Stimulated activated CD4-positive, alpha-beta T cell treated with anti-CD3 and anti-CD28 coated beads, Interleukin-1b, Interleukin-23, amount 100 ng/mL, for 1 hour (primary cell): ENCODE measurements at regions not wholly inside any gene's neighbourhood (a gene's known extent, or its start where the extent isn't known, plus 50 kb on each side); places are given as distances from the start of the nearest gene placed in this dataset.

ENCODE experiments used
- DNase-seq, 2 donors: peaks; one replicate each; pipeline ENCODE4 v3.0.0-alpha.2; 2020; ENCODE audit warnings: low read depth in 2 of 2

DNA sequence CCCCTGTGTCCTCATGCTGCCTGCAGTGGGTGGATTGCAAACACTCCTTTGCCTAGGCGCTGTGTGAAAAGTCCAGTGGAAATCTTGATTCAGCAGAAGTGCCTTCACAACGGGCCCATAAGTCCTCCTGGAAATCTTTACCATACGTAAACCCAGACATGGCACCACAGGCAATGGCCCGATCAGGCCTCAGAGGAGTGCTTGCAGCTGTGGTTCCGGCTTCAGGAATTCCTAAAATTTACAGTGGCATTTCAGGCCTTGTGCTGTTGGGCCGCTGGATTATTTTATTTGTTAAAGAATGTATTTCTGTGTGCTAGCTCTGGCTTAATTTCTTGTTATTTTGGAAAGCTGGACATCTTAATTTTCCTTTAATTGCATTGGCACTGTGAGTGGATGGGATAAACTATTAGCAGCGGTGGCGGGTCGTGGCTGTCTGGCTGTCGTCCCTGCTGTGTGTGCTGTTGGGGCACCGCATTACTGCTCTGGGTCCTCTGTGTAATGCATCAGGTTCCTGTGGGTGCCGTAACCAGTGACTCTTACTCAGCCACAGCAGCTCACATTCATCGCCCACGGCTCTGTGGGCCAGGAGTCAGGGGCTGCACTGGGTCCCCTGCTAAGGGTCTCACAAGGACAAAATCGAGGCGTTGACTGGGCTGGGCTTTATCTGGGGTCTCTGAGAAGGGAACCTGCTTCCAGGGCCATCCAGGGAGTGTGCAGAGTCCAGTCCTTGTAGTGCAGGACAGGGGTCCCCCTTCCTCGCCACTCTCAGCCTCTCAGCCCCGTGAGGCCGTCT, 73.1 kb downstream of the RTP5 start:
- no peak for DNase-seq

DNA sequence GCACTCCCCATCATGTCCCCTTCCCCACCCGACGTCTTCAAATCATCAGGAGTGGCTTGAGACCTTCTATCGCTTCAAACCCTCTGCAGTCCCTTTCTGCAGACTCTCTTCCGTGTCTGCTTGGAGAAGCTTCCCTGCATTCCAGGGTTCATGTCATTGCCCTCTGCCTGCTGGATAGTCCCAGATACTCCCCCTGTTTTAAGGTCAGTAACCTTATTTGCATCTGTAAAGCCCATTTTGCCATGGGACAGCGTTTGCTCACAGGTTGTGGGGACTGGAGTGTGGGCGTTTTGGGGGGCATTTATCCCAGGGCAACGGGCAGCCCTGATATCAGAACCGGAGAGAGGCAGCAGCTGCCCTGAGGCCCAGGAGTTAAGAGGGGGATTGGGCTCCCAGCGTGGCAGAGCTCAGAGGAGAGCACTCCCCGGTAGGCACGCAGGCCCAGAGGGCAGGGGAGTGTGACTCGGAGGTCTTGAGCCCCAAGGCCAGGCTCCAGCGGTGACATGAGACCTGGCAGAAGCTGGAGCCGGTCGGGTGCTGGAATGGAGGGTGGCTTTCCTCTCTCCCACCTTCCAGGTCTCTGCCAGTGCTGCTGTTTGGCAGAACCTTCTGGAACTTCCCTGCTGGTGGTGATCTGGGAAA, 73.8 kb downstream of the RTP5 start:
- no peak for DNase-seq

DNA sequence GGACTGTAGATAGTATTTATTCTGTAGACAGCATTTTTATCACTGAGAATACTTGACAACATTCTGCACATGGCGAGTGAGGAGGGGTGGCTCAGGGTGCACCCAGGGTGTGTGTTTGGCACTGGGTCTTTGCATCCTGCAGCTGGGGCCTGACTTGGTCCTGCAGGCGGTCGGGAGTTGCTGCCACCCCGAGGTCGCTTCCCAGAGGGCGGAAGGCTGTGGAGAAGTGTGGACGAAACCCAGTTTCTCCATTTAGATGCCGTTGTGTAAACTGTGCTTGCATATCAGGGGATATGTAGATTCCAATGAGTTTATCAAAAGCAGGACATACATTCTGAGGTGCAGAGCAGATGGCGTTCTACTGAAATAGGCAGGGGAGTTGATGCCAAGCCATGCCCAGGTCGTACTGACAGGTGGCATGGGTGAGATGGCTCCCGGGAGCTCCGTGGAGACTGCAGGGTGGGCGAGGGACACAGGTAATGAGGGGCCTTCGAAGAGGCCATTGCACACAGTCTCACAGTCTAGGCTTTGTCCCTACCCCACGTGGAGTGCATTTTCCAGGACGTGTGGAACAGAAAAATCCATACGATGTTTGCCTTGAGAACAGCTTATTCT, 74.5 kb downstream of the RTP5 start:
- DNase-seq, result no peak

DNA sequence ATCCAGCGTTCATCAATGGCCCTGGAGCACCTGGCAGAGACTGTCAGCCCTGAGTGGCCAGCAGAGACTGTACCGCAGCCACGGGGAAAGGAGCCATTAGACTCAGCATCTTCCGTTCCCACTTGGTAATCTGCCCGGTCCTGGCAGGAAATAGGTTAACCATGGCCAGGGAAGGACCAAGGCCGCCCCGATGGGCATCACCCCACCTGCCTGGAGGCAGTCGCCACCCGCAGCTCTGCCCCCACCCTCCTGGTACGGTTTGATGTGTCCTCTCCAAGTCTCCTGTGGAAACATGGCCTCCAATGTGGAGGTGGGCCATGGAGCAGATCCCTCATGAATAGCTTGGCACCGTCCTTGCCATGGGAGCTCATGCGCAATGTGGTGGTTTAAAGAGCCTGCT, 75.3 kb downstream of the RTP5 start:
- DNase-seq, result no peak

DNA sequence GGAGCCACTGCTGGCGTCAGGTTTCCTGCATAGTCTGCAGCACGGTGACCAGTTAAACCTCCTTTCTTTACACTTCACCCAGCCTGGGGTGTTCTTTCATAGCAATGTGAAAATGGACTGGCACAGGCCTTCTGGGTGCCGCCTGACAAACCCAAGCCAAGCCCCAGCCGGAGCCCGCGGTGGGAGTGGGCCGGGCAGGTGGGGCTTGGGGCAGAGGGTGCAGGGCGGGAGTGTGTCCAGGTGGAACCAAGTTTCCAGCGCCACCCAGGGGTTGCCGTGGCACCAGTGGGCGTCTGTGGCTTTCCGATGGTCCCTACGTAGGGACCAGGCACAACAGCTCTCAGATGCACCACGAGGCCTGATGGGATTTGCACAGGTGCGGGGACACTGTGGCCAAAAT, 75.8 kb downstream of the RTP5 start:
- no peak for DNase-seq

DNA sequence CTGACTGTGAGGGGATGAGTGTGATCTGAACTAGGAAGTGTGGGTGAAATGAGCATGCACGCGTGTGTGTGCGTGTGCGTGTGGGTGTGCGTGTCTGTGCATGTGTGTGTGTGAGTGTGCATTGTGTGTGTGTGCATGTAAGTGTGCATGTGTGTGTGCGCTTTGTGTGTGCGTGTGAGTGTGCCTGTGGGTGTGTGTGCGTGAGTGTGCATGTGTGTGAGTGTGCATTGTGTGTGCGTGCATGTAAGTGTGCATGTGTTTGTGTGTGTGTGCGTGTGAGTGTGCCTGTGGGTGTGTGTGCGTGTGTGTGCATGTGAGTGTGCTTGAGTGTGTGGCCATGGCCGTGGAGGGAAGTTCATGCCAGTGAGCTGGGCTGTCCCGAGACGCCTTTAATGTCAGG, 76.3 kb downstream of the RTP5 start:
- no peak for DNase-seq

DNA sequence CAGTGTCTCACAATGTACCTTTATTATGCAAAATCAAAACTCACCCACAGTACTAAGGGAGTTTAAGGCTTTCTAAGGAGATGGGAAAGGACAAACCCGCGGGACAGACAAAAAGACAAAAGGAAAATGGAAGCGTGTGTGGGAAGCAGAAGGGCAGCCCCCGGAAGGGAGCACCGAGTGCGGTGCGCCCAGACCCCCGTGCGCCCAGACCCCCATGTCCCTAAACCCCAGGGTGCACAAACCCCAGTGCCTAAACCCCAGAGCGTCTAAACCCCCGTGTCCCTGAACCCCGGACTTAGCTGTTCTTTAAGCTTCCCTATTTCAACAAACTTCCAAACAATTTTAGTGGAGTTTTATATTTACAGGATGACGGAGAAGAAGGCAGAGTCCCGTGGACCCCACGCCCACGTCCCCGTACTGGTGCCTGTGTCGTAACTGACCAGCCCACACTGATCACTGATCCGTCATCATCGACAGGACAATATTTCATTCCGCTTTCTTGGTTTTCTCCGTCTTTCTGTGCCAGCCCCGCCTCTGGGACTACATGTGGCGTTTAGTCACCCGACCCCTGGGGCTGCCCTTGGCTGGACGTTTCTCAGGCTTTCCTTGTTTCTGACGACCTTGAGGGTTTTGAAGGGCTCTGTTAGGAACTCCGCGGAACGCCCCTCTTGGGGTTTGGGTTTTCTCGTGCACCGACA, 76.9 kb downstream of the RTP5 start:
- no peak for DNase-seq

DNA sequence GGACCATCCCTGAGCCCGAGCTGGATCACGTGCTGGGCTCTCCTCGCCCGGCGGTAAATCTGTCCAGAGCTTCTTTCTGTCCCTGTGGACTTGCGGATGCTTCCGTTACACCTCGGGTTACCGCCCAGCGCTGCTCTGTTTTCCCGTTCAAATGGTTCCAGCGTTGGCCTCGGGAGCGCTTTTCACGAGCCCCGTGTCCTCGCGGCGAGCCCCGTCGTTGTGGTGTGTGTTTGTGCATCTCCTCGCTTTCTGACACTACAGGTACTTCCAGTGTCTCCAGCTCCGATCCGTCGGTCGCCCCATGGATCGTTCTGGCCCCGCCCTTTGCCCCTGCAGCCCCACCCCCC, 77.4 kb downstream of the RTP5 start:
- no peak for DNase-seq

DNA sequence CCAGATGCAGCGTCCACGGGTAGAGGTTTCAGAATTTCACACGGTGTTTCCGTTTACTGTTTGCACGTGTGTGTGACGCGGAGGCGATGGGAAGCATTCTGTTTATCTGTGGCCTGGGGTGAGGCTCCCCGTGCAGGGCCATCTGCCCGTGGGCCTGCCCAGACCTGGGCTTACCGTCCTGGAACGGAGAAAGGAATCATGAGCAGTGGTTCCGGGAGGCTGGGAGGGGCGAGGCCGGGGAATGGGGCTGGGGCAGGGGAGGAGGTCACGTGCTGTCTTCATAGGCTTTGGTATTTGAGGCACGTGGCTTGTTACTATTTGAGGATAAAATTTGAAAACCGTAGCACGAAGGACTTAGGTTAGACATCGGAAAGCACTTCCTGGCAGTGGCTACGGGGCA, 77.9 kb downstream of the RTP5 start:
- DNase-seq, result no peak

DNA sequence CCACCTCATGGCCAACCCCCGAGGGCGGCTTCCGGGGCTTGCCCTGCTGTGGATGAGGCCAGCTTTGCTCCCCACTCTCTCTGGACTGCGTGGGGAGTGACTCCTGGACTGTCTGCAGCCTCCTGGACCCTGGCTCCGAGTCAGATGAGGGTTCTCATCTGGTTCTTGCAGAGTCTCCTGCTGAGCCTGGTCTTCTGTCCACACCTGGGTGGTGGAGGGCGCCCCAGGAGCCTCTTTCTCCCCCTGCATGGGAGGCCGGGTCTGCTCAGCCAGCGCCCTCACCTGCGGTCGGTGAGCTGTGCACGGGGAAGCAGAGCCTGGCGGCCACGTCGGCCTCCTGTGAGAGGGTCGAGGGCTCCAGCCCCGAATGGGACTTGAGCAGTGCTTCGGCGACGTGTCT, 78.3 kb downstream of the RTP5 start:
- no peak for DNase-seq

DNA sequence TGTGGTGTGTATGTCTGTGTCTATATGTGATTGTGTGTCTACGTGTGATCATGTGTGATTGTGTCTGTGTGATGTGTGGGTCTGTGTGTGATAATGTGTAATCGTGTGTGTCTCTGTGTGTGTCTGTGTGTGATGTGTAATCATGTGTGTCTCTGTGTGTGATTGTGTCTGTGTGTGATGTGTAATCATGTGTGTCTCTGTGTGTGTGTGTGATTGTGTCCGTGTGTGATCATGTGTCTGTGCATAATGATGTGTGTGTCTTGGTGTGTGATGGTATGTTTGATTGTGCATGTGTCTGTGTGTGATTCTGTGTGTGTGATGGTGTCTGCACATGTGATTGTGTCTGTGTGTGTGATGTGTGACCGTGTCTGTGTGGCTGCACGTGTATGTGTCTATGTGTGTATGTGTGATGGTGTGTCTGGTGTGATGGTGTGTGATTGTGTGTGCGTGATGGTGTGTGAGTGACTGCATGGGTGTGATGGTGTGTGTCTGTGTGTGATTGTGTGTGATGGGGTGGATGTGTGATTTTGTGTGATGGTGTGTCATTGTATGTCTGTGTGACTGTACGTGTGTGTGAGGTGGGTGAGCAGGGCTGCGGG, 78.9 kb downstream of the RTP5 start:
- no peak for DNase-seq

DNA sequence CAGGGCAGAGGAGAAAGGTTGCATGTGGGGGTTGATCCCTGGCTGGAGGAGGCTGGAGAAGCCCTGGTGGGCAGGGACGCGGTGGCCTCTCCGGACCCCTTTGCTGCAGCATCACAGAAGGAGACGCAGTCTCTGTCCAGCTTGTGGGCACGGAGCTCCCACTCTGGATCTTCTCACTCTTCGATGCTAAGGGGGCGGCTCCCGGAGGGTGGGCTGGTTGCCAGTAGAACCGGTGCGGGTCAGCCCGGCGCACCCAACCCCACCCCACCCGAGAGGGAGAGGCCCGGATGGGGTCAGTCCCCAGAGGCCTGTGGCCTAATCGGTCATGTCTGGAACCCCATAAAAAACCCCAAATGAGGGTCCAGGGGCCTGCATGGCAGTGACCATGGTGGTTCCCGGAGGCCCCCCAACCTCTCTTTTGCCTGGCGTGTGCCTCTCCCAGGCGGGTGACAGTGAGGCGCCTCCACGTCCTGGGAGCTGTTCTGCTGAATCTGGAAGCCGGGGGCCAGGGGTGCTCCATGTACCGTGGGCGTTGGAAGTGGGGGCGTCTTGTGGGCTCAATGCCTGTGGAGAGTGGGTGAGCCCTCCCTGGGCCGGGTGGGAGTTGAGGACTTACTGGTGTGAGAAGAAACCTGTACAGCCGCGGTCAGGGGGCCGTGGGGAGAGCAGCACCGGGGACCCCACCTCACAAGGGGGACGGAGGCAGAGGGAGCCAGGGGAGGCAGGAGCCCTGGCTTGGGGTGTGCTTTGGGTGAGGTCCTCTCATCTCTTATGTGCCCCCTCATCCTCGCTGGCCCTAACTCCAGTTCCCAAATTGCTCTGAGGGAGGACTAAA, 79.6 kb downstream of the RTP5 start:
- no peak for DNase-seq

DNA sequence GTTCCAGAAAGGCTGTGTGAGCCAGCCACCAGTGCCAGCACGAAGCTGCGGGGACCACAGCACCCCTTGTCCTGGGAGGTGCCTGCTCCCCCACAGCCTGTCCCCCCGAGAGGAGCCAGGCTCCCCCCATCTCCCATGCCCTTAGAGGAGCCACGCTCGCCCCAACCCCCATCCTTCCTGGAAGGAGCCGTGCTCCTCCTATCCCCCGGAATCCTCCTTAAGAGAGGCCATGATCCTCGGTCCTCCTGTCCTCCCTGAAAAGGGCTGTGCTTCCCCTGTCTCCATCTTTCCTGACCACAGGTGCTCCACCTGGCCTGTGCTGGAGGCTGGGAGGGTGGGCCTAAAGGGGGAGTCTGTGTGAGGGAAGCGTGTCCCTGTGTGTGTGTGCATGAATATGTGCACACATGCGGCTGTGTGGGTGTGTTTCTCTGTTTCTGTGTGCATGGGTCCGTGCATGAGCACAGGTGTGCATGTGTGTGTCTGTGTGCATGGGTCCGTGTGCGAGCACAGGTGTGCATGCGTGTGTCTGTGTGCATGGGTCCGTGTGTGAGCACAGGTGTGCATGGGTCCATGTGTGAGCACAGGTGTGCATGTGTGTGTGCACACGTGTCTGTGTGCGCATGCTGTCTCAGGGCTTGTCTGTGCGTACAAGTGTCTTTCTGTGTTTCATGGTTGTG, 80.3 kb downstream of the RTP5 start:
- no peak for DNase-seq

DNA sequence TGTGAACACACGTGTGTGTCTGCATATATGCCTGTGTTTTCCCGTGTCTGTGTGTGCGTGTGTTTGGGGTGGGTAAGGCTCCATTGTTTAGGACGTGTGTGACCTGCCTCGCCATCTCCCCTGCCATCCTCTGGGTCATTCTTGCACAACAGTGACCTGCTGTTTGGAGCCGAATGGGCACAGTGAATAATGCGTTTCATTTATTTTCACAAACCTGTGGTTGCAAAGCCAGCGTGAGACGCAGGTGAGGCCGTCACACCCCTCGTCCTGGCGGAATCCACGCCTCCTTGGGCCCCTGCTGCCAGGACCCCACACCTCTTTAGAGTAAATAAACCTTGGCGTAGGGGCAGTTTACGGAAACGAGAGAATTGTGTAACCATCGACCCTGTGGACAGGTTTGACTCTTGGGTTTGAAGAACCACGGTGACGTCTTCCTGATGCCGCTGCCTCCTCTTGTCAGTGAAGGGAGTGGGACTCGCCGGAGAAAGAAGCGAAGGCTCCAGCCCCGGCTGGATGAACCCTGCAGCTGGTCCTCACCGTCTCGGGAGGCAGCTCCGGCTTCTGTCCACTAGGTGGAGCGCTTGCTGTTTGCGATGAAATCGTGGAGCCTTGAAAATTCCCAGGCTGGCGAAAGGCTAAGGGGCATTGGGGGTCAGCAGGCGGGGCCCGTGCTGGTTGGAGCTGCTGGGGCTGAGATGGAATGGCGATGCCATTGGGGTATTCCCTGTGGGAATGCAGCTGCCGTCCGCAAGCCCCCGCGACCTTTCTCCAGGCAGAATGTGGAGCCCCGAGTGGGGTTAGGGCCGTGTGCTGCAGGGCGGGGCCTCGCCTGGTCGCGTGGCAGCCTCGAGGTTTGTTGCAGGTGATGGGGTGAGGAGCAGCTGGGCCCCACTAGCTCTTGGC, 81.1 kb downstream of the RTP5 start:
- DNase-seq, result peak in 1 of 2 donors; percentile 48

DNA sequence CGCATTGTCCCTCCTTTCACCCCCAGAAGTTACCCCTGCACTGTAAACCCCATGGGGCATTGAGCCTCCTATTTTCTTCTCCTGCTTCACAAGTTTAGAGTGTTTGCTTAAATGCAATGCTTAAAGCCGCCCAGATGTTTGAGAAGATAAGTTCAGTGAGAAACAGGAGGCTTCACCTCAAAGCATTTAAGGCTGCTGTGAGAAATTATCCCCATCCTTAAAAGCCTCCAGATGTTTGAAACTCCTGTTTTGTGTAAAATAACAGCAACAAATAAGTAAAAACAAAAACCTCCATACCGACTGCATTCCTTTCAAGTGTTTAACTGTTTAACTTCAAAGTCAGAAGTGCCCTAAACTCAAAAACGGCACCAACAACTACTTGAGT, 81.8 kb downstream of the RTP5 start:
- no peak for DNase-seq

DNA sequence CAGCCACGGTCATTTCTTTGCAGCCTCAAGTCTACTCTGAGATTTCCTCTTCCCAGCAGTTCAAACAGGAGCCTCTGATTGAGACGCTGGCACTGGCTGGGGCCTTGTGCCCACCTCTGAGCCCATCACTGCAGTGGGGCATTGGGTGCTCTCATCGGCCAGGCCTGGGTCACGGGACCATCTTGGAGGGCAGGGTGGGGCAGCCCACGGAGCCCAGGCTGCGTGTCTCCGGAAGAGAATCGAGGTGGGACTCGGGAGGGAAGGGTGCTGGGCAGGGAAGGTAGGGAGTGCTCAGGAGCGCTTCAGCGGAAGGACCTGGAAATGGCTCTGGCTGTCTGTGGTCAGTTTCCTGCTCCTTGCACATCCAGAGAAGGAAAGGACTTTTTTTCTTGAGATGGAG, 82.4 kb downstream of the RTP5 start:
- DNase-seq, result no peak

DNA sequence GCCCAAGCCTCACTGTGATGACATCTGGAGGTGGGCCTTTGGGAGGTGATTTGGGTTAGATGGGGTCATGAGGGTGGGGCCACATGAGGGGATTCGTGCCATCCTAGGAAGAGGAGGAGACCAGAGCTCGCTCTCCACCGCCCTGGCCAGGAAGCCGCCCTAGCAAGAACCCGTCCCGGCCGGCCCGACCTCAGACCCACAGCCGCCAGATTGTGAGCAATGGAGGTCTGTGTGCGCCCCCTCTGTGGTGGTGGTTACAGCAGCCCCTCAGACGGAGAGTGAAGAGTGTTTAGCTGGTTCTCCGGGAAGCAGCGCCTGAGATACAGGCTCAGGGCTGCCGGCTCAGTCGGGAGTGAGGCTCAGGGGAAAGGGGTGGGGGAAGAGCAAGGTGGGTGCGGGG, 83.3 kb downstream of the RTP5 start:
- DNase-seq, result no peak

DNA sequence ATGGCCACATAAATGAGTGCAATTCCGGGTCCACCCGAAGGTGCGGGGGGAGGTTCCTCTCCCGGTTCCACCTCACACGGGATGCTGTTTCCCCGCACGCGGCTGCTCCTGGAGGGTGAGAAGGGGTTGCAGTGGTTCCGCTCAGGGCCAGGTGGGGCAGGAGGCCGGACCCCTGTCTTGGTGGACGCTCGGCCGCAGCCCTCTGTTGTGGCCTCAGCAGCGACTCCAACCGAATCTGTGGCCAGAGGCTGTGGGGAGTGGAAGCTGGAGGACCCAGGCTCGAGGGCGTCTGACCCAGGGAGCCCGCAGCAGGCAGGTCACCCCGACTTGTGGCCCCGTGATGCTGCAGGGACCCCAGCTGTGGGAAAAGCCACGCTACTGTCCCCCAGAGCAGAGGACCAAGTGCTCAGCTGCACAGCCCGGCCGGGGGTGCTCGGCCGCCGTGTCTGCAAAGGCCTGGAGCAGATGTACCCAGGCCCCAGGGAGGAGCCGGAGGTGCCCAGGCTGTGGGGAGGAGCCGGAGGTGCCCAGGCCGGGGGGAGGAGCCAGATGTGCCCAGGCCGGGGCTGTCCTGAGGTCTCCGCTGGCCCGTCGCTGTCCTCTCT, 83.9 kb downstream of the RTP5 start:
- no peak for DNase-seq

DNA sequence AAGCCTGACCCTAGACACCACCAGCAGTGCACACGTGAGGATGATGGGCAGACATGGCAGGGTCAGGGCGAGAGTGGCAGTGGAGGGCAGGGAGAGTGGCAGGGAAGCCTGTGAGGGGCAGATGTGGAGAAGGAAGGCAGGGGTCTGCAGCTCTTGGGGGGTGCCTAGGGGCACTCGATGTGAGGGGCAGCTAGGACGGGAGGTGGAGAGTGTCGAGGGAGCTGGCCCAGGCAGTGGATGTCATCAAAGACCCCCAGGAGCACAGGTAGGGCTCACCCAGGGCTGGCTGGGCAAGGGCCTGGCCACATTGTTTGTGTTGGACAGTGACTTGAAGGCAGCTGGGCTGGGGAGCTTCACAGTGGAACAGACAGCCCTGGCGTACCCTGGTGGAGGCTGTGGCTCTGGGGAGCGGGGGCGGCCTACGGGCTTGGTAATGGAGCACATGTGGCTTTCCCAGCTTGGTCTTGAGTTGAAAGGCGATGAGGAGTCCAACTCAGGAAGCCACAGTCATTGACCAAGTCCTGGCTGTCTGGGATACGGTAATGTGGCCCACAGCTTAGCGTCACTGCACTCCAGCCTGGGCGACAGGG, 87.1 kb downstream of the RTP5 start:
- no peak for DNase-seq
